ENCODE measurements at regions not wholly inside any gene's neighbourhood (a gene's known extent, or its start where the extent isn't known, plus 50 kb on each side); places are given as distances from the start of the nearest gene placed in this dataset.

- no peak for DNase-seq (ENCODE audit: low spot score)
Measured at GRCh38 chr9:120009856-120010255, 570.1 kb downstream of the CDK5RAP2 start.

- DNase-seq (ENCODE audit: low spot score) = no peak
Measured at GRCh38 chr9:120001536-120001935, 578.4 kb downstream of the CDK5RAP2 start.

GRCh38 chr9:119998614-119999013 is 581.4 kb downstream of the CDK5RAP2 start:
- DNase-seq (ENCODE audit: low spot score) = peak; percentile 23

GRCh38 chr9:119991797-119992196 is 588.2 kb downstream of the CDK5RAP2 start:
- DNase-seq (ENCODE audit: low spot score) = no peak

GRCh38 chr9:119986713-119987112 is 593.3 kb downstream of the CDK5RAP2 start:
- DNase-seq (ENCODE audit: low spot score) = no peak

- no peak for DNase-seq (ENCODE audit: low spot score)
Measured at GRCh38 chr9:119986205-119986604, 593.8 kb downstream of the CDK5RAP2 start.

GRCh38 chr9:119974026-119974425 is 604.8 kb upstream of the BRINP1 start:
- no peak for DNase-seq (ENCODE audit: low spot score)

GRCh38 chr9:119968836-119969707 is 599.8 kb upstream of the BRINP1 start:
- peak; percentile 81 for DNase-seq (ENCODE audit: low spot score)

GRCh38 chr9:119967867-119968535 is 598.8 kb upstream of the BRINP1 start:
- DNase-seq (ENCODE audit: low spot score) = no peak

- peak; percentile 88 for DNase-seq (ENCODE audit: low spot score)
Measured at GRCh38 chr9:119963798-119964372, 594.6 kb upstream of the BRINP1 start.

- DNase-seq (ENCODE audit: low spot score) = peak; percentile 50
Measured at GRCh38 chr9:119963258-119963797, 594.1 kb upstream of the BRINP1 start.

- no peak for DNase-seq (ENCODE audit: low spot score)
Measured at GRCh38 chr9:119961774-119962424, 592.7 kb upstream of the BRINP1 start.

GRCh38 chr9:119959846-119960545 is 590.8 kb upstream of the BRINP1 start:
- no peak for DNase-seq (ENCODE audit: low spot score)

GRCh38 chr9:119956111-119956510 is 586.9 kb upstream of the BRINP1 start:
- DNase-seq (ENCODE audit: low spot score) = peak; percentile 4

- DNase-seq (ENCODE audit: low spot score) = no peak
Measured at GRCh38 chr9:119955276-119955675, 586.0 kb upstream of the BRINP1 start.

GRCh38 chr9:119951591-119951990 is 582.4 kb upstream of the BRINP1 start:
- DNase-seq (ENCODE audit: low spot score) = no peak

- DNase-seq (ENCODE audit: low spot score) = no peak
Measured at GRCh38 chr9:119951090-119951489, 581.9 kb upstream of the BRINP1 start.

GRCh38 chr9:119945686-119946085 is 576.5 kb upstream of the BRINP1 start:
- no peak for DNase-seq (ENCODE audit: low spot score)

GRCh38 chr9:119941091-119941490 is 571.9 kb upstream of the BRINP1 start:
- no peak for DNase-seq (ENCODE audit: low spot score)

- DNase-seq (ENCODE audit: low spot score) = no peak
Measured at GRCh38 chr9:119938871-119939270, 569.6 kb upstream of the BRINP1 start.

- no peak for DNase-seq (ENCODE audit: low spot score)
Measured at GRCh38 chr9:119934497-119934896, 565.3 kb upstream of the BRINP1 start.
